AG10803 (cell line): ENCODE measurements at regions not wholly inside any gene's neighbourhood (a gene's known extent, or its start where the extent isn't known, plus 50 kb on each side); places are given as distances from the start of the nearest gene placed in this dataset.

ENCODE experiments used
- DNase-seq: peaks from one replicate; pipeline ENCODE4 v3.0.0; 2010; ENCODE audit warnings: low read depth
- H3K4me3 ChIP-seq: 2 replicates; pipeline ENCODE4 v1.5.1; 2011; ENCODE audit warnings: mild to moderate bottlenecking, low read length, control low read depth
- TF ChIP-seq, protein P1 (sequence below): conservative IDR thresholded peaks from 2 replicates; pipeline ENCODE4 v1.5.1; 2011; ENCODE audit warnings: mild to moderate bottlenecking, low read length, control low read depth, inconsistent platforms

DNA sequence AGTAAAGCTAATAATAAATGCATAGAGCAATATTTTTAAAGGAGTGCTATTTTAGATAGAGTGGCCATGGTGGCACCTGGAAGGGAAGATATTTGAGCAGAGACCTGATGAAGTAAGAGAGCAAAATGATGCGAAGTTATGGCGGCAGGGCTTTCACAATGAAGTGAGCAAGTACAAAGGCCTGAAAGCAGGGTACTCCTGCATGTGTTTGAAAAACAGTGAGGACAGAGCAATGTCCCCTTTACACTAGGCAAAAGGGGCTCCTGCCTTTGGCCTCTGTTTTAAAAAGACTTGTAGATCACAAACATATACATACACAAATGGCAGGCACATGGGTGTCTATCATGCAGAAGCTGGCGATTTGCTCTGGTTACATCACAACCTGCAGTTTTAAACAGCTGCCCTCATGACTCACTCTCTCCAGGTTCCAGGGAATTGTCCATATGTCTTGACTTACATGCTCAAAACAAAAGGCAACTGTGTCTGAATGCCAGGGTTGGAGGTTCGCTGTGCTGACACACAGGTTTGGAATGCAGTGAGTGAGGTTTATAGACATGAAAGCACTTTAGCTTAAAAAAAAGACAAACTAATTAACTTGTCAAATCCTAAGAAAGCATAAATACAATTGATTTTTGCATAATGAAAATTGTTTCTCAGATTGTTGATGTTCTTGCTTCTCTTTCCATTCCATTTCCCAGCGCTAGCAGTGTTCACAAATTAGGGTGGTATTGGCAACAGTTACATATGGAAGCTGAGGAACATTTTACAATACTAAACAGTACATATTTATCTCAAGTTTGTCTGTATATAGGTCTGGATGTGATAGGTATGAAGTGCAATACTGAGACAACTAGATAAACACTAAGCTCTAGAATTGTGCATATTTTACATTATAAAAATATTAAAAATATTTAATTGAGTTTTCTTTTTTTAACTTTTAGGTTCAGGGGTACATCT, 313.9 kb downstream of the BARHL2 start:
- TF ChIP-seq, protein P1, sequence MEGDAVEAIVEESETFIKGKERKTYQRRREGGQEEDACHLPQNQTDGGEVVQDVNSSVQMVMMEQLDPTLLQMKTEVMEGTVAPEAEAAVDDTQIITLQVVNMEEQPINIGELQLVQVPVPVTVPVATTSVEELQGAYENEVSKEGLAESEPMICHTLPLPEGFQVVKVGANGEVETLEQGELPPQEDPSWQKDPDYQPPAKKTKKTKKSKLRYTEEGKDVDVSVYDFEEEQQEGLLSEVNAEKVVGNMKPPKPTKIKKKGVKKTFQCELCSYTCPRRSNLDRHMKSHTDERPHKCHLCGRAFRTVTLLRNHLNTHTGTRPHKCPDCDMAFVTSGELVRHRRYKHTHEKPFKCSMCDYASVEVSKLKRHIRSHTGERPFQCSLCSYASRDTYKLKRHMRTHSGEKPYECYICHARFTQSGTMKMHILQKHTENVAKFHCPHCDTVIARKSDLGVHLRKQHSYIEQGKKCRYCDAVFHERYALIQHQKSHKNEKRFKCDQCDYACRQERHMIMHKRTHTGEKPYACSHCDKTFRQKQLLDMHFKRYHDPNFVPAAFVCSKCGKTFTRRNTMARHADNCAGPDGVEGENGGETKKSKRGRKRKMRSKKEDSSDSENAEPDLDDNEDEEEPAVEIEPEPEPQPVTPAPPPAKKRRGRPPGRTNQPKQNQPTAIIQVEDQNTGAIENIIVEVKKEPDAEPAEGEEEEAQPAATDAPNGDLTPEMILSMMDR: no peak
- DNase-seq: peak; percentile 85
- no peak overlapping the region for H3K4me3 ChIP-seq

DNA sequence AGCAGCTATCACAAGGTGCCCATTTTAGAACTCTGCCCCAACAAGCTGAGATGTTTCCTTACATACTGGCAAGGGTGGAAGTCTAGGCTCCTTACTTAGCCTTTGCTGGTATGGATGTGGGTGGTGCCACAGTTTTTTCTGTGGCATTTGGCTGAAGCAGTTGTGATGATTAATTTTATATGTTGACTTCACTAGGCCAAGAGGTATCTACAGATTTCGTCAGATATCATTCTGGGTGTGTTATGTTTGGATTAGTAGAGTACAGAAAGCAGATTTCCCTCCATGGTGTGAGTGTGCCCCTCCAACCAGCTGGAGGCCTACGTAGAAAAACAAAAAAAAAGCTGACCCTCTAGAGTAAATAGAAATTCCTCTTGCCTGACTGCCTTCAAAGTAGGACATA, 317.0 kb downstream of the BARHL2 start:
- TF ChIP-seq, protein P1: no peak
- DNase-seq: no peak
- H3K4me3 ChIP-seq: no peak overlapping the region

DNA sequence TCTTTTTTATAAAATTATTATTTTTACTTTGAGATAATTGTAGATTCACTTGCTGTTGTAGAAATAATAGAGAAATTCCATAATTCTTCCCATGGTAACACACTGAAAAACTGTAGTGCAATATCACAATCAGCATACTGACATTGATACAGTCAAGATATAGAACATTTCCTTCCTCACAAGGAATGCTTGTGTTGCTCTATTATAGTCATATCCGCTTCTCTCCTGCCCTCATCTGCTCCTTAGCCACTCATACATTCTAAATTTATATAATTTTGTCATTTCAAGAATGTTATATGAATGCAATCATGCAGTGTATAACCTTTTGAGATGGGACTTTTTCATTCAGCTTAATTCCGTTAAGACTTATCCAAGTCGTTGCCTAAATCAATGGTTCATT, 320.2 kb downstream of the BARHL2 start:
- no peak overlapping the region for H3K4me3 ChIP-seq
- no peak for DNase-seq
- TF ChIP-seq, protein P1: no peak

DNA sequence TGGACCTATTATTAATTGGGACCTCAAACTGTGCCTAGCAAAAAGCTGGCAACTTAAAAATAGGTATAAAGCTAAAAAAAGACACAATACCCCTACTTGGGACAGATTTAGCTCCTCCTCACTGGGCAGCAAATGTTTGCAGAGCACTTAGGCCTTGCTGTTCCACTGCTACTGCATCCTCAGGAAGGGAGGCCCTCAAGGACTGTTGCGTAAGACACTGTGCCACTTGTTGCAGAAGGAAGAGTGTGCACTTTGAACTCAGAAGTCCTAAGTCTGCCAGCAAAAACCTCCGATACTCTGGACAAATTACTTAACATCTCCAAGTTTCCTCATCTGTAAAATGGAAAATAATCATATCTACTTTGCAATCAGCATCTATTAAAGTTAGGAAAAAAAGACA, 322.9 kb downstream of the BARHL2 start:
- no peak for DNase-seq
- TF ChIP-seq, protein P1: no peak
- H3K4me3 ChIP-seq: no peak overlapping the region

DNA sequence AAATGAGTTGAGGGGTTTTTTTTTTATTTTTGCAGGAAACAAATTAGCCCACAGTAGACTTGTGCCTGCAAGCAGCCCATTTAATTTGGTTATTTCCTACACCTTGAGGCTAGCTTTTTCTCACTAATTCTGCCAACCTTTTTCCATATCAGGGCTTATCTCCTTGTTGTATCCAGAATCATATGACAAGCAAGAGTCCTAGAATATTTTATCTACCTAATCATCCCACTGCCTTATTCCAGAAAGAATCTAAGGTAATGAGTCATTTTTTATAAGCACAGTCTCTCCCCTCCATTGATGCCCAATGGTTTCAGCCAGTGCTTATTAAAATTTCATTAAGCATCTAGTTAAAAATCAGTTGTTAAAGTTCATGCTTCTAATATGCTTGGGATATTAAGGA, 324.1 kb downstream of the BARHL2 start:
- TF ChIP-seq, protein P1: no peak
- DNase-seq: no peak
- no peak overlapping the region for H3K4me3 ChIP-seq

DNA sequence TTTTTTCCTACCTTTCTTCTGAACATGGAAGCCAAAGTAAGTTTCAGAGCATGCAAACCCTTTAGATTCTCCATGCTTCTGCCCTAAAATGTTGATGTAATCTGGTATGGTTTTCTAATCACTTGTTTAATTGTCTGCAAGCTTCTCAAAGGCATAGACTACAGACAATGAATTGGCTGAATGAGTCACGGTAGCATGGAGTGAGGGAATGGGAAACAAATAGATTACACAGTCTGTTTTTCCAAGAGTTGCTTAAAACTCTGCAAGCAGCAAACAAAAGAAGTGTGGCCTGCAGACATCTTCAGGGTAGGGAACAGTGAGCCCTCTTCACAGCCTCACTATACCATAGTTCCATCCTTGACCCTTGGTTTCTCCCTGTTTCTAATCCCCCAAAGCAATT, 326.0 kb downstream of the BARHL2 start:
- no peak for DNase-seq
- no peak overlapping the region for H3K4me3 ChIP-seq
- TF ChIP-seq, protein P1: no peak

DNA sequence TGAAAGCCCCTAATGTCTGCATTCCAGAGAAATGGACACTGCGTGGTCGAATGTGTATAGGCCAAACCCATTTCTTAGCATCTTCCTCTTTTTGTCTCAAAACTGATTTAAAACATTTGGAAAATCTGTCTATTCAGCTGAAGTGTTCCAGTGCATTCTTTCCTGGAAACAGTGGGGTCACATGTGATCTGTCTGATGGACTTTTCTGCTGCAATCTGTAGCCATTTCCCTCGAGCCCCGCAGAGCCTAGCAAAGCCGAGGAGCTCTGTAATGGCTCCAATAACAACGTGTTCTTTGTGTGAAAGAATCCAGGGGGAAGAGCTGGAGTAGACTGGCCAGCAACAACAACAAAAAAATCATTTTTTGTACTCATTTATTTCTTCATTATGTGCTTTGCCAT, 329.3 kb downstream of the BARHL2 start:
- no peak for DNase-seq
- no peak overlapping the region for H3K4me3 ChIP-seq
- TF ChIP-seq, protein P1: no peak
